Adrenal gland (tissue), 9 donors: ENCODE measurements at regions not wholly inside any gene's neighbourhood (a gene's known extent, or its start where the extent isn't known, plus 50 kb on each side); places are given as distances from the start of the nearest gene placed in this dataset.

Source experiments
- DNase-seq, 7 donors: peaks; one replicate each; pipeline ENCODE4 v3.0.0-alpha.2; 2019 to 2020
- H3K27ac ChIP-seq, 5 donors: fragments of 200-600 bp; sonication (generic) in 4 of 5; 1 replicate in 3 of 5; 2 replicates in 2 of 5; pipeline versions ENCODE4 v1.5.1 to v1.8.0; 2016 to 2020; ENCODE audit warnings: mild to moderate bottlenecking in 1 of 5
- H3K27me3 ChIP-seq: fragments of 200-600 bp; 2 replicates; pipeline ENCODE4 v1.8.0; 2021
- H3K36me3 ChIP-seq, 2 donors: fragments of 200-600 bp; replicated peaks in 1 of 2; 1 replicate in 1 of 2; 2 replicates in 1 of 2; pipeline versions ENCODE4 v1.5.1 to v1.8.0; 2018 to 2022
- H3K4me1 ChIP-seq, 2 donors: fragments of 200-600 bp; replicated peaks in 1 of 2; 1 replicate in 1 of 2; 2 replicates in 1 of 2; pipeline versions ENCODE4 v1.5.1 to v1.8.0; 2018 to 2021
- H3K4me3 ChIP-seq, 4 donors: fragments of 200-600 bp; sonication (generic) in 3 of 4; one replicate each; pipeline ENCODE4 v1.5.1; 2016 to 2018
- H3K9me3 ChIP-seq, 3 donors: fragments of 200-600 bp; sonication (generic) in 1 of 3; replicated peaks in 1 of 3; 1 replicate in 2 of 3; 2 replicates in 1 of 3; pipeline versions ENCODE4 v1.5.1 to v1.8.0; 2016 to 2021
- POLR2A ChIP-seq, 2 donors: fragments of 450-650 bp; IDR thresholded peaks; one replicate each; pipeline ENCODE4 v1.6.1; 2017; ENCODE audit warnings: antibody characterized with exemption in 2 of 2, mild to moderate bottlenecking in 2 of 2, moderate library complexity in 1 of 2
- WGBS, 4 donors: extraction: QIAGEN DNeasy Blood & Tissue Kit in 2 of 4; methylation state at CpG; one replicate each; pipeline versions ENCODE4 v1.1.5 to v1.1.7; 2013 to 2017; 5-methylcytosine and 5-hydroxymethylcytosine counted together
- intact Hi-C, 2 donors: fragments of 100-400 bp; cut with DNase I; formaldehyde crosslinking; loops; one replicate each; pipeline versions ENCODE4 v1.14.1 to v1.15.0; 2022 to 2023
- TF ChIP-seq, protein P1 (sequence below), 6 experiments: fragments of 450-650 bp in 4 of 6; fragments of 200-600 bp in 2 of 6; sonication (generic) in 1 of 6; IDR thresholded peaks; 1 replicate in 5 of 6; 2 replicates in 1 of 6; pipeline versions ENCODE4 v1.5.1 to v1.8.0; 2016 to 2021; ENCODE audit warnings: antibody characterized with exemption in 6 of 6, mild to moderate bottlenecking in 2 of 6, moderate library complexity in 1 of 6
- donor health status: healthy with polysubstance abuse.
- donor health status: Bipolar disorder and iron deficiency.
- donor health status: DM: yes; HTN: yes; CAD: no.
- donor health status: DM: no; HTN: no; CAD: no.
- donor health status: DM: no; HTN: no; CAD: no.

DNA sequence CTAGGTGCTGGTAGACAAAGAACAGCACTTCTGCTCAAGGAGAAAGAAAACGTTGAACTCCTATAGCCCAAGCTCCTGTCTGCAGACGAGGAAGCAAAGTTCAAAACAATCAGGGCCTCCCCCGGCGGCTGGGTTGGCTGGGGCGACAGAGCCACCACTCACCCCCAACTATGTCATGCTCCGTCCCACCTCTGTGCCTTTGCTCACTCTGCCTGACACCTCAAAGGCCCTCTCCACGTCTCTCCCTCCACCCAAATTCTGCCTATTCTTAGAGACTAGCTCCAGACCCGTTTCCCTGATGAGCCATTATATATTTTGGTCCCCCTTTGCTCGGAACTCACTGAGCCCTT lies 304.3 kb downstream of the TLE3 start:
- no peak overlapping the region for H3K4me3 ChIP-seq
- peak in 1 of 7 donors; percentile 6 for DNase-seq
- no peak overlapping the region for H3K27ac ChIP-seq
- intact Hi-C loops: no loop called here
- WGBS, 4 donors: 79 to 87% (median 82%) methylated on average over 9 of the region's 9 CpGs
- H3K9me3 ChIP-seq: no peaks in the 10 kb centered on the region
- peaks cover 4% of the 10 kb centered on the region for H3K27me3 ChIP-seq
- H3K36me3 ChIP-seq: no peaks in the 10 kb centered on the region
- no peak for TF ChIP-seq POLR2A (IDR thresholded peaks at IDR 0.05)
- TF ChIP-seq, protein P1, sequence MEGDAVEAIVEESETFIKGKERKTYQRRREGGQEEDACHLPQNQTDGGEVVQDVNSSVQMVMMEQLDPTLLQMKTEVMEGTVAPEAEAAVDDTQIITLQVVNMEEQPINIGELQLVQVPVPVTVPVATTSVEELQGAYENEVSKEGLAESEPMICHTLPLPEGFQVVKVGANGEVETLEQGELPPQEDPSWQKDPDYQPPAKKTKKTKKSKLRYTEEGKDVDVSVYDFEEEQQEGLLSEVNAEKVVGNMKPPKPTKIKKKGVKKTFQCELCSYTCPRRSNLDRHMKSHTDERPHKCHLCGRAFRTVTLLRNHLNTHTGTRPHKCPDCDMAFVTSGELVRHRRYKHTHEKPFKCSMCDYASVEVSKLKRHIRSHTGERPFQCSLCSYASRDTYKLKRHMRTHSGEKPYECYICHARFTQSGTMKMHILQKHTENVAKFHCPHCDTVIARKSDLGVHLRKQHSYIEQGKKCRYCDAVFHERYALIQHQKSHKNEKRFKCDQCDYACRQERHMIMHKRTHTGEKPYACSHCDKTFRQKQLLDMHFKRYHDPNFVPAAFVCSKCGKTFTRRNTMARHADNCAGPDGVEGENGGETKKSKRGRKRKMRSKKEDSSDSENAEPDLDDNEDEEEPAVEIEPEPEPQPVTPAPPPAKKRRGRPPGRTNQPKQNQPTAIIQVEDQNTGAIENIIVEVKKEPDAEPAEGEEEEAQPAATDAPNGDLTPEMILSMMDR (IDR thresholded peaks at IDR 0.05): no peak
- peaks cover 4 to 10% of the 10 kb centered on the region in 2 donors for H3K4me1 ChIP-seq

DNA sequence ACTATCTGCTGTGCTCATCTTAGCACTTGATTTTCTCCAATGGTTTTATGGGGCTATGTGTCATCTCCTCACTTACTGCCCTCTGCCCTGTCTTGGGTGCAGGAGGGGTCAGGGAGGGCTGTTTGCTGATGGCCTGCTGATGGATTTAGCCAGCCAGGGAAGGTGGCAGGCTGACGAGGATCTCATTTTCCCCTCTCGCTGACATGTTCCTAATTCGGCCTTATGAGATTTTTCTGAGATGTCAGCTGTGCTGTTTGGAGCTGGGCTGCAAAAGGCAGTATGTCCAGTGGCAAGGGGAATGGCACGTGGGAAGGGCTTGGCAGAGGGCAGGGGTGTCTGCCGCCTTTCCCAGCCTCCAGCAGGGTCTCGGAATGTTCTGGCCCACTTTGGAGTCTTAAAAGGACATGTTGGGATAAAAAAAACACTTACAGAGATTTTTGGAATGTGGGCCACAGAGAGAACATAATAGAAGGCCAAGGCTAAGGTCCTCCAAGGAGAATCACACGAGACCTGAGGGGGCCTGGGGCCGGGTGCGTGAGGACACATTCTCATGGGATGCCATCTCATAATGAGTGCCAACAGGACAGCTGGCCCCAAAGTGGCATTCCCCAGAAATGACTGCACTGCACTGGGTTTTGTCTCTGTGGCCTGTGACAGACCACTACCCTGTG lies 303.8 kb downstream of the TLE3 start:
- Histone ChIP-seq H3K4me1 (peaks cover 4 to 10% of the 10 kb centered on the region in 2 donors), H3K4me3 (no peak overlapping the region), H3K36me3 (no peaks in the 10 kb centered on the region), H3K27ac (peak overlapping the region in 1 of 5 donors; percentile 5), H3K27me3 (no peaks in the 10 kb centered on the region), H3K9me3 (no peaks in the 10 kb centered on the region)
- intact Hi-C loops: no loop called here
- DNase-seq: peak in 1 of 7 donors; percentile 1
- TF ChIP-seq POLR2A (IDR thresholded peaks at IDR 0.05): no peak
- TF ChIP-seq, protein P1 (IDR thresholded peaks at IDR 0.05): no peak
- WGBS, 4 donors: 75 to 90% (median 79%) methylated on average over 9 of the region's 9 CpGs

DNA sequence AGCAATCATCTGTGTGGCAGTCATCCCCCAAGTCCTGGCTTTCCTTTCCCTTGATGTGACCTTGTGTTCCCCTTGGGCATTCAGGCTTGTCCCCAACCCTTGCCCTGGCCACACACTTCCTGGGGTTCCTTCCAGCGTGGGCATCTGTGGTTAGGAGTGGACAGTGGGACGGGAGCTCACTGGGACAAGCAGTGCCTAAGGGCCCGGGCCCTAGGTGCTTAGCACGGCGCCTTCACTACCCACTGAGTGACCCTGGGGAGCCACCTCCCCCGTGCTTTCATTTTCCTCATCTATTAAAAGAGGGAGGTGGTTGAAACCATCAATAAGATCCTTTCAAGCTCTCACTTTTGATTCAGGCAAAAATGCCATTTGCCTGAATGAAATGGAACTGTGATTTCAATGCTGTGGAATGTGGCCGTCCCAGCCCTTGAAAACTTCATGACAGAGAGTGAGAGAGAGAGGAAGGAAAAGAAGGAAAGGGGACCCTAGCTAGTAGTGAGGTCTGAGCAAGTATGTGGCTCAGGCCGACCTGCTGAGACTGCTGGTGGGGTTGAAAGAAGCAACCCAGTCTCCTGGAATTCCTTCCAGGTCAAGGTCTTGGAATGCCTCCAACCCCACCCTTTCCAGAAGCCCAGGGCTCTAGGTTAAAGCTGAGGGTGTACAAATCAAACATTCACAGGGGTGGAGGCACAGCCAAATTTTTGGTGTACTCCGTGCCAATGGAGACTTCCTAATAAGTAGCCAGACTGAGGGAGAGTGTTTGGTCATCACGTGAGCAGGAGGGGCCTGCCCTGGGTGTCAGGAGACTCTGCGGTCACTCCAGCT lies 302.9 kb downstream of the TLE3 start:
- WGBS, 4 donors: 60 to 65% (median 63%) methylated on average over 11 of the region's 11 CpGs
- H3K4me3 ChIP-seq: no peak overlapping the region
- peak overlapping the region in 2 of 5 donors; percentile 27 to 45 for H3K27ac ChIP-seq
- TF ChIP-seq, protein P1 (IDR thresholded peaks at IDR 0.05): no peak
- TF ChIP-seq POLR2A (IDR thresholded peaks at IDR 0.05): no peak
- H3K27me3 ChIP-seq: no peaks in the 10 kb centered on the region
- intact Hi-C loops: no loop called here
- peaks cover 4 to 10% of the 10 kb centered on the region in 2 donors for H3K4me1 ChIP-seq
- peak in 6 of 7 donors; percentile 18 to 63 (median 42) for DNase-seq
- no peaks in the 10 kb centered on the region for H3K9me3 ChIP-seq
- H3K36me3 ChIP-seq: no peaks in the 10 kb centered on the region

DNA sequence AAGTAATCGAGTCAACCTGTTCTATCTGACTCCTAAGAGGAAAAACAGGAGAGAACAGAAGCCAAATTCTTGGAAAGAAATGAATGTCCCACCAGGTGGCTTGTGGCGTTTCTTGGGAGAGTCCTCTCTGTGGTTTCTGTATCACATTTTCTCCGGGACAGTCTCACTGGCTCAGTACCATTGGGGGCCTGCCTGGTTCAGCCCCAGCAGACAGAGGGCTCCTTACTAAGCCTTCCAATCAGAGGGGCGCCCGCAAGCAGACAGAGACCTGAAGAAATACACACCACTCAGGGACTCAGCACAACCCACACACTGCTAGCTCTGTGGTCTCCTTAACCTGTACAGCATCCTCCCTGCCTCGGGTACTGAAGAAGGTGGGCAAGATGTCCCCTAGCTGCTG lies 302.1 kb downstream of the TLE3 start:
- 73 to 90% (median 80%) methylated on average over 3 to 6 of the region's 6 CpGs for WGBS, 4 donors
- H3K27me3 ChIP-seq: no peaks in the 10 kb centered on the region
- H3K4me1 ChIP-seq: peaks cover 4 to 10% of the 10 kb centered on the region in 2 donors
- H3K9me3 ChIP-seq: no peaks in the 10 kb centered on the region
- DNase-seq: no peak
- H3K27ac ChIP-seq: peak overlapping the region in 2 of 5 donors; percentile 45
- no peak overlapping the region for H3K4me3 ChIP-seq
- intact Hi-C loops: no loop called here
- H3K36me3 ChIP-seq: no peaks in the 10 kb centered on the region
- TF ChIP-seq, protein P1 (IDR thresholded peaks at IDR 0.05): no peak
- no peak for TF ChIP-seq POLR2A (IDR thresholded peaks at IDR 0.05)
